ENCODE measurements at regions not wholly inside any gene's neighbourhood (a gene's known extent, or its start where the extent isn't known, plus 50 kb on each side); places are given as distances from the start of the nearest gene placed in this dataset.

- TF ChIP-seq EZH2 (IDR thresholded peaks at IDR 0.05; ENCODE audit: borderline replicate concordance, low read depth, low read length, severe bottlenecking) (no peak), POLR2A (IDR thresholded peaks at IDR 0.05; ENCODE audit: low read depth, low read length) (no peak), CTCF (IDR thresholded peaks at IDR 0.05; ENCODE audit: extremely low read depth in 1 of 2, insufficient read depth in 1 of 2, low read depth in 1 of 2, low read length in 2 of 2) (no peak), FOS (IDR thresholded peaks at IDR 0.05; ENCODE audit: borderline replicate concordance, insufficient read depth, low read length) (no peak)
These were observed 731.0 kb upstream of the CNTN5 start for GRCh38 chr11:98289617-98290263.

Data from endothelial cell of umbilical vein (primary cell).